ENCODE measurements at regions not wholly inside any gene's neighbourhood (a gene's known extent, or its start where the extent isn't known, plus 50 kb on each side); places are given as distances from the start of the nearest gene placed in this dataset.

DNA sequence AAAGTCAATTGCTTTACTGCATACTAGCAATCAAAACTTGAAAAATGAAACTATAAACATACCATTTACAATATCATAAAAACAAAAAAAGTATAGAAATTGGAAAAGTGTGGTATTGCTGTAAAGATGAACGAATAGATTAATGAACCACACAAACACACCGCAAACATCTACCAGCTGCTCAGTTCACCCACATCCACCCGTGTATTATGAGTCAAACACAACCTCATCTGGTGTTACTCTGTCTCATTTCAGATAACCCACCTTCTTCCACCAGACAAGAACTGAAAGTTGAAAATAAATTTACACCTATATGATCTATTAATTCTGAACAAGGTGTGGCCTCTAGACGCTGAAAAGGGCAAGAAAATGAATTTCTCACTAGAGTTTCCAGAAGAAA is 53.3 kb downstream of the BLID start:
- Histone ChIP-seq H3K9ac (ENCODE audit: low read length) (no peak overlapping the region), H3K4me3 (ENCODE audit: low read length) (no peak overlapping the region), H3K9me3 (ENCODE audit: control insufficient read depth, low read length) (no peaks in the 10 kb centered on the region), H3K27me3 (ENCODE audit: control insufficient read depth, insufficient read depth, low read length) (no peaks in the 10 kb centered on the region), H3K4me1 (ENCODE audit: control insufficient read depth, insufficient read depth, low read length) (no peaks in the 10 kb centered on the region), H3K36me3 (ENCODE audit: control insufficient read depth, insufficient read depth, low read length) (no peaks in the 10 kb centered on the region)

DNA sequence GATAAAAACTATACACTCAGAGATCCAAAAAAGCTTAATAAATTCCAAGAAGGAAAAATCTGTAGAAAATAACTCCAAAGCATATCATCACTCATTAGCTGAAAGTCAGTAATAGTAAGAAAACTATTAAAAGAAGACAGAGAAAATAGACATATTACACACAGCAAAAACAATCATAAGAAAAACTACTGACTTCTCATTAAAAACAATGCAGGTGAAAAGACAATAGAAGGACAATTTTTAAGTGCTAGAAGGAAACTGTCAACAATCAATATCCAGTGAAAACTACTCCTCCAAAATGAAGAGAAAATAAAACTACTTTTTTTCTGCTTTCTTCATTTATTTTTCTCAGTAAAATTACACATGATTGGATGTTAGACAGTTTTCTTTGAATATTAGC is 56.5 kb downstream of the BLID start:
- no peaks in the 10 kb centered on the region for H3K27me3 ChIP-seq (ENCODE audit: control insufficient read depth, insufficient read depth, low read length)

DNA sequence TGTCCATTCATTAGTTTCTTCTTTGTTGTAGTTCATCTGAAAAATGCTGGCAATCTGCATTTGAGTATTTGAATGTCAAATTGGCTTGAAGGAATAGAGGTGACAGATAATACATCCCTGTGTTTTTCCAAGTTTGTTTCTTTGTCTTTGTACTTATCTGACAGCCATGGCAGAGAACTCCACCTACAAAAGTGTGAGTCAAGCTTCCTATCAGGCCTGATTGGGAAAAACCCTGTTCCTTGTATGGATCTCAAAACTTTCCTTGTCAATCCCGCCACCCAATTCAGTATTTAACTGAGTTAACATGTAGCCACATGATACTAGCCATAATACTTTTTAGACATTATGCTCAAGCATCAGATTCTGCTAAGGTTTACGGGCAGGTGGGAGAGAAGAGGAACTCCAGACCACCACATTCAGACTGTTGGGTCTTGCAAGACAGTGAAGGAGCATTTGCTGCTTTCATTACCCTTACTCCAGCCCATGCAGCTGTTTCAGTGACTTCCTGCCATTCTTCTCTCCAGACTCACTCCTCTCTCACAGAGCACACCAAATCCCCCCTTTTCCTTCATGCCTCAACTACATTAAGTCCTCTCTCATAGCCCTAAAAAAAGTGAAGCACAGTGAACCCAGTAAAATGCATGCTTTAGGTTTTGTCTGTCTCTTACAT is 65.9 kb downstream of the BLID start:
- Histone ChIP-seq H3K9ac (ENCODE audit: low read length) (no peak overlapping the region), H3K4me1 (ENCODE audit: control insufficient read depth, insufficient read depth, low read length) (no peaks in the 10 kb centered on the region), H3K9me3 (ENCODE audit: control insufficient read depth, low read length) (no peaks in the 10 kb centered on the region), H3K36me3 (ENCODE audit: control insufficient read depth, insufficient read depth, low read length) (no peaks in the 10 kb centered on the region), H3K27me3 (ENCODE audit: control insufficient read depth, insufficient read depth, low read length) (no peaks in the 10 kb centered on the region), H3K4me3 (ENCODE audit: low read length) (no peak overlapping the region)

More for the DNA sequence above, 56.5 kb downstream of the BLID start:
- no peak overlapping the region for H3K4me3 ChIP-seq (ENCODE audit: low read length)
- H3K9ac ChIP-seq (ENCODE audit: low read length), result no peak overlapping the region
- no peaks in the 10 kb centered on the region for H3K36me3 ChIP-seq (ENCODE audit: control insufficient read depth, insufficient read depth, low read length)
- no peaks in the 10 kb centered on the region for H3K4me1 ChIP-seq (ENCODE audit: control insufficient read depth, insufficient read depth, low read length)
- no peaks in the 10 kb centered on the region for H3K9me3 ChIP-seq (ENCODE audit: control insufficient read depth, low read length)

DNA sequence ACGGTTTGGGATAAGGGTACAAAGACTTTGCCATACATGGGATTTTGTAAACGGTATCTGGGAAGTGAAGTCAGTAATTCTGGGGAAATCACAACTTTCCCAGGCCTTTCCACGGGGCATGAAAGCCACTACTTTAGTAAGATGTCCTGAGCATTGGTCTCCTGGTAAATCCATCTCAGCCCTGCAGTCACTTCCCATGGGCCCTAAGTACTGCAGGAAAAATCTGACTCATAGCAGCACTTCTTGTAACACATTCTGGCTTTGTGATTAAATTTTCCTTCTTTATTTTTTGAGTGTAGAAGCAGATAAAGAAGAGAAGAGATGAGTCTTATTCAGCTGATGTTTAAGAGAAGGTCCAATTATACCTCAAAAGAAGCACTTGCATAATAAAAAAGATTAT is 67.6 kb downstream of the BLID start:
- H3K9me3 ChIP-seq (ENCODE audit: control insufficient read depth, low read length), result no peaks in the 10 kb centered on the region
- no peak overlapping the region for H3K9ac ChIP-seq (ENCODE audit: low read length)
- no peaks in the 10 kb centered on the region for H3K4me1 ChIP-seq (ENCODE audit: control insufficient read depth, insufficient read depth, low read length)
- no peaks in the 10 kb centered on the region for H3K36me3 ChIP-seq (ENCODE audit: control insufficient read depth, insufficient read depth, low read length)
- H3K27me3 ChIP-seq (ENCODE audit: control insufficient read depth, insufficient read depth, low read length), result no peaks in the 10 kb centered on the region
- H3K4me3 ChIP-seq (ENCODE audit: low read length), result no peak overlapping the region

DNA sequence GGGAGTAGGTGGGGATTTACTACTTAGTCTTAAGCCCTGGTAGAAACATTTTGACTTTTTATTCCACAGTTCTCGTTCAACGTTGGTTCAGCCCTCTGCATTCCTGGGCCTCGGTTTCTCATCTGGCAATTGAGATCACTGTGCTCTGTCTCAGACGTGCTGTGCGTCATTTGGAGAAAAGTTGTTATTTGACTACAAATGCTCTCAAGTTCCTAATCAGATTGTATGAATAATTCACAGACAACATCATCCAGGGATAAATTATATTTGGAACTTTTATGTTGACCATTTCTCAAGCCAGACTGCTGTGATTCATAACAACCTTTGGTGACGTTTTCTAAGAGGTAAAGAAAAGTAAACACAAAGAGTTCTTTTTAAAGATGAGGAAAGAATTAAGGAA is 69.2 kb downstream of the BLID start:
- Histone ChIP-seq H3K4me1 (ENCODE audit: control insufficient read depth, insufficient read depth, low read length) (no peaks in the 10 kb centered on the region), H3K9me3 (ENCODE audit: control insufficient read depth, low read length) (no peaks in the 10 kb centered on the region), H3K4me3 (ENCODE audit: low read length) (no peak overlapping the region), H3K9ac (ENCODE audit: low read length) (no peak overlapping the region), H3K27me3 (ENCODE audit: control insufficient read depth, insufficient read depth, low read length) (no peaks in the 10 kb centered on the region), H3K36me3 (ENCODE audit: control insufficient read depth, insufficient read depth, low read length) (no peaks in the 10 kb centered on the region)

DNA sequence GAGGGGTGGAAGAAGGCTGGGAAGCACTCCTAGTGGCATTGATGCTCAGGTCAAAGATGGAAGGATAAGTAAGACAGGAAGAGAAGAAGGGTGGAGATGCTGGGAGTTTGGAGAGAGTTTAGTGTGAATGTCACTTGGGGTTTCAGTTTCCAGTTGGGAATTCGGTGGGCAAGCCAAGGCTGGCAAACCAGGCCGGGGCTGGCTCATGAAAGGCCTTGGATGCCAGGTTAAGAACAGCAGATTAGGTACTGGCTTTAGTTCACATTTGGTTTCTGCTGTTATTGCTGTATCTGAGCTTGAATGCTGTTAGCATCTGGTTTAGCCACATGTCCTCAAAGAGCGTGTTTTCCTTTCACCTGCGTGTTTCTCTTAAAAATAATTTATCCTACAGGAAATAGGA is 69.6 kb downstream of the BLID start:
- no peaks in the 10 kb centered on the region for H3K27me3 ChIP-seq (ENCODE audit: control insufficient read depth, insufficient read depth, low read length)
- H3K9me3 ChIP-seq (ENCODE audit: control insufficient read depth, low read length), result no peaks in the 10 kb centered on the region
- no peak overlapping the region for H3K9ac ChIP-seq (ENCODE audit: low read length)
- H3K4me3 ChIP-seq (ENCODE audit: low read length), result no peak overlapping the region
- no peaks in the 10 kb centered on the region for H3K36me3 ChIP-seq (ENCODE audit: control insufficient read depth, insufficient read depth, low read length)
- H3K4me1 ChIP-seq (ENCODE audit: control insufficient read depth, insufficient read depth, low read length), result no peaks in the 10 kb centered on the region

DNA sequence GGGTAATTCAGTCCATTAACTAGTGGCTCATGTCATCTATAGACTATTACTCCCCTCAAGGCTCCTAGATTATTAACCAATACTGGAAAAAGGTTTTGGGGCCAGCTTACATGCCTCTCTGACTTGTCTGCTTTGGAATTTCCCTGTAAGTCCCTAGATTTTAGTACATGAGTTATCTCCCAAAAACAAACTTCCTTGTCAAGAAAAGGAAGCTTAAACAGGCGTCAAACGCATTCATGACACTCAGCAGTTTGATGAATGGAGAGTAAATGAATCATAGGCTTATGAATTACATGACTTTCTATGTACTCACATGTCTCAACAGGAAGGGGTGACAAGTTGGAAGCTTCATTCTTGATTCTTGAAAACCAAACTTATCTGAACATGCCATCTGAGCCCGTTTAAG is 70.8 kb downstream of the BLID start:
- no peak overlapping the region for H3K9ac ChIP-seq (ENCODE audit: low read length)
- H3K4me3 ChIP-seq (ENCODE audit: low read length), result no peak overlapping the region
- no peaks in the 10 kb centered on the region for H3K9me3 ChIP-seq (ENCODE audit: control insufficient read depth, low read length)
- H3K36me3 ChIP-seq (ENCODE audit: control insufficient read depth, insufficient read depth, low read length), result no peaks in the 10 kb centered on the region
- no peaks in the 10 kb centered on the region for H3K27me3 ChIP-seq (ENCODE audit: control insufficient read depth, insufficient read depth, low read length)
- no peaks in the 10 kb centered on the region for H3K4me1 ChIP-seq (ENCODE audit: control insufficient read depth, insufficient read depth, low read length)

DNA sequence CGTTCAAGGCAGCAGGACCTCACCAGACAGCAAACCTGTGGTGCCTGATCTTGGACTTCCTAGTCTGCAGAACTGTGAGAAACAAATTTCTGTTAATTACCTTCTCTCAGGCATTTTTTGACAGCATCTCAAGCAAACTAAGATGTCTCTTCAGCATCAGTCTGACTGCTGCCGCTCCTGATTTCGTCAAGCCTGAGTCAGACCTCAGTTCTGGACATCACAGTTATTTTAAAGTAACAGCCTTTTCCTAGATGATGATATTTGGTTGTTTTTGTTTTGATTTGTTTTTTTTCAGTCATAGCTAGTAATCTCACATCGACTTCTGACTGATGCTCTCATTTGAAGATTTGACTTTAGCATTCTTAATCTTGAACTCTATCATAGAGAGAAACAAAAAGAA is 71.9 kb downstream of the BLID start:
- Histone ChIP-seq H3K27me3 (ENCODE audit: control insufficient read depth, insufficient read depth, low read length) (no peaks in the 10 kb centered on the region), H3K4me1 (ENCODE audit: control insufficient read depth, insufficient read depth, low read length) (no peaks in the 10 kb centered on the region), H3K36me3 (ENCODE audit: control insufficient read depth, insufficient read depth, low read length) (no peaks in the 10 kb centered on the region), H3K9ac (ENCODE audit: low read length) (no peak overlapping the region), H3K9me3 (ENCODE audit: control insufficient read depth, low read length) (no peaks in the 10 kb centered on the region), H3K4me3 (ENCODE audit: low read length) (no peak overlapping the region)

DNA sequence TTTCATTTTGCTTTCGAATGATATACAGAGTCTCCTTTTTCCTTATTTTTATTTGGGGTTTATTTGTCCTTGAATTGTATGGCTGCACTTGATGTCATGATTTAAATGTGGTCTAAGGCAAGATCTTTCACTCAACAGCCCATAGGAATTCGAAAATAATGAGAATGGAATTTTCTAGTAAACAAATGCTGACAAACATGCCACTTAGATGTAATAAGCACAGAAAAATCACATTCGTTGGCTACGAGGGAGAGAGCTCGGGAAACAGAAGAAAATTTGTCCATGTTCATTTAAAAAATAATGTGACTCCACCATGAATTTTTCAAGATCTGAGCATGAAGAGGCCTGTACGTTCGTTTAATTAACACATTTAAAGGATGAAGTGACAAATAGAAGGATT is 73.0 kb downstream of the BLID start:
- Histone ChIP-seq H3K9ac (ENCODE audit: low read length) (no peak overlapping the region), H3K27me3 (ENCODE audit: control insufficient read depth, insufficient read depth, low read length) (no peaks in the 10 kb centered on the region), H3K36me3 (ENCODE audit: control insufficient read depth, insufficient read depth, low read length) (no peaks in the 10 kb centered on the region), H3K9me3 (ENCODE audit: control insufficient read depth, low read length) (no peaks in the 10 kb centered on the region), H3K4me3 (ENCODE audit: low read length) (no peak overlapping the region), H3K4me1 (ENCODE audit: control insufficient read depth, insufficient read depth, low read length) (no peaks in the 10 kb centered on the region)

DNA sequence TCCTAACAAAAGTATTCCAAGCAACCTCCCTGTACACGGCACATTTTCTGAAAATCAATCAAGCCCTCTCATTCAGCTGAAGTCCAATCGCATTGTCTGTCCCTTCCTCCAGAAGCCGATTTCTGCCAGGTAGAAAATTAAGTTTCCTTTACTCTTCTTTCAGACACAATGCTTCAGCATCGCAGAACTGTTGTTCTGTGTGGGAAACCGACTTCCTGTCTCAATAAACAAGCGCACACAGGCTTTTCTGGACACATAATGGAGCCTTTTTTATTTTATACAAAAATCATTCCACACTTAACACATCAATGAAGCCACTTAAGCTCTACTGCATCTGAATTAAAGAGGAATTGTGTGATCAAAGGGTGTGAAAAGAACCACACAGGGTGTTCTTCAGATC is 75.6 kb downstream of the BLID start:
- Histone ChIP-seq H3K9me3 (ENCODE audit: control insufficient read depth, low read length) (no peaks in the 10 kb centered on the region), H3K9ac (ENCODE audit: low read length) (no peak overlapping the region), H3K4me1 (ENCODE audit: control insufficient read depth, insufficient read depth, low read length) (no peaks in the 10 kb centered on the region), H3K4me3 (ENCODE audit: low read length) (no peak overlapping the region), H3K27me3 (ENCODE audit: control insufficient read depth, insufficient read depth, low read length) (no peaks in the 10 kb centered on the region), H3K36me3 (ENCODE audit: control insufficient read depth, insufficient read depth, low read length) (no peaks in the 10 kb centered on the region)

DNA sequence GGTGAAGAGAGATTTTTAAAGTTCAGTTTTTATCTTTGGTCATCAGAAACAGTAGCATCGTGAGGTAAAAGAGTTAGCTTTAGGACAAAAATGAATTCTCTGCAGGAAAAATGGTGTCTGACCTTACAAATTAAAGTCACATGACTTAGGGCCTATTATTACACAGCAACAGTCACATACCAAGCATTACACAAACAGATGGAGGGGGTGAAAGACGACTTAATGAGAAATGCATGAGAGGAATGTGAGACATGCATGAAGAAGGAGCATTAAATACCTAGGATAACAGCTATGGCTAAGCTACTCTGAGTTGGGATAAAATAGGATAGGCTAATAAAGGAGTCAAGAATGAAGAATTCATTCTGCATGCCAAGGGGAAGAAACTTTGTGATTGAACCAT is 77.5 kb downstream of the BLID start:
- Histone ChIP-seq H3K4me1 (ENCODE audit: control insufficient read depth, insufficient read depth, low read length) (no peaks in the 10 kb centered on the region), H3K9ac (ENCODE audit: low read length) (no peak overlapping the region), H3K4me3 (ENCODE audit: low read length) (no peak overlapping the region), H3K36me3 (ENCODE audit: control insufficient read depth, insufficient read depth, low read length) (no peaks in the 10 kb centered on the region), H3K9me3 (ENCODE audit: control insufficient read depth, low read length) (no peaks in the 10 kb centered on the region), H3K27me3 (ENCODE audit: control insufficient read depth, insufficient read depth, low read length) (no peaks in the 10 kb centered on the region)

DNA sequence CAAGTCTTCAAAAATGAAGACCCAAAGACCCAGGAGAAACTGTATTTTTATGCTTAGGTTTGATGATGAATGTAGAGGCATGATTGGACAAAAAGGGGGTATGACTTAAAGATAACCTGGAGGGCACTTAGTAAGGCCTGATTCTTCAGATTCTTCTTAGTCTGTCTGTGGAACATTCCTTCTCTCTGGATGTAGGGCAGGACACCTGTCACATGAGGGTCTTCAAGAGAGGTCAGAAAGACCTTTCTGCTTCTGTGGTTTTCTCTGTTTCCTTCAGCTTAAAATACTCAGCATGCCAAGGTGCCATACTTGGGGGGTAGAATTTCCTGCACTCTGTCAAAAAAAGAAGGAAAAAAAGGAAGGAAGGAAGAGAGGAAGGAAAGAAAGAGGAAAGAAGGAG is 78.1 kb downstream of the BLID start:
- no peaks in the 10 kb centered on the region for H3K4me1 ChIP-seq (ENCODE audit: control insufficient read depth, insufficient read depth, low read length)
- no peak overlapping the region for H3K9ac ChIP-seq (ENCODE audit: low read length)
- no peak overlapping the region for H3K4me3 ChIP-seq (ENCODE audit: low read length)
- no peaks in the 10 kb centered on the region for H3K27me3 ChIP-seq (ENCODE audit: control insufficient read depth, insufficient read depth, low read length)
- H3K9me3 ChIP-seq (ENCODE audit: control insufficient read depth, low read length), result no peaks in the 10 kb centered on the region
- H3K36me3 ChIP-seq (ENCODE audit: control insufficient read depth, insufficient read depth, low read length), result no peaks in the 10 kb centered on the region

DNA sequence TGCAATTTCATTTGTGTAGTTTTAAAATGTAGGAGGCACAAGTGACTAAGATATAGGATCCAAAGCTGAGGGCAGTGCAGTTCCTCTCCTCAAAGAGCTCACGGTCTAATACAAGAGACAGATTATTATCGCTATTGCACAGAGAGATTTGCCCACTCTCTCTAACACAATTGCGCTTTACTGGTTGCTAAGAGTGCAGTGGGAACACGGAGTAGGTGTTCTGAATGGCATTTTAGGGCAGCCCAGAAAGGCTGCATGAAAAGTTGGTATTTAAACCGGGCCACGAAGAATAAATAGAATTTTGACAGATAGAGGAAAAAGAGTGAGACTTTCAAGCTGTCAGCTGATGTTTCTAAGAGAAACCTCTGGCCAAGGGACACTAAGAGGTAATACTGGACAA is 79.5 kb downstream of the BLID start:
- H3K9ac ChIP-seq (ENCODE audit: low read length), result no peak overlapping the region
- no peaks in the 10 kb centered on the region for H3K27me3 ChIP-seq (ENCODE audit: control insufficient read depth, insufficient read depth, low read length)
- no peaks in the 10 kb centered on the region for H3K9me3 ChIP-seq (ENCODE audit: control insufficient read depth, low read length)
- no peaks in the 10 kb centered on the region for H3K36me3 ChIP-seq (ENCODE audit: control insufficient read depth, insufficient read depth, low read length)
- H3K4me1 ChIP-seq (ENCODE audit: control insufficient read depth, insufficient read depth, low read length), result no peaks in the 10 kb centered on the region
- H3K4me3 ChIP-seq (ENCODE audit: low read length), result no peak overlapping the region

Measured in mucosa of stomach (tissue), 1 donor.